ENCODE measurements at regions not wholly inside any gene's neighbourhood (a gene's known extent, or its start where the extent isn't known, plus 50 kb on each side); places are given as distances from the start of the nearest gene placed in this dataset.

DNA sequence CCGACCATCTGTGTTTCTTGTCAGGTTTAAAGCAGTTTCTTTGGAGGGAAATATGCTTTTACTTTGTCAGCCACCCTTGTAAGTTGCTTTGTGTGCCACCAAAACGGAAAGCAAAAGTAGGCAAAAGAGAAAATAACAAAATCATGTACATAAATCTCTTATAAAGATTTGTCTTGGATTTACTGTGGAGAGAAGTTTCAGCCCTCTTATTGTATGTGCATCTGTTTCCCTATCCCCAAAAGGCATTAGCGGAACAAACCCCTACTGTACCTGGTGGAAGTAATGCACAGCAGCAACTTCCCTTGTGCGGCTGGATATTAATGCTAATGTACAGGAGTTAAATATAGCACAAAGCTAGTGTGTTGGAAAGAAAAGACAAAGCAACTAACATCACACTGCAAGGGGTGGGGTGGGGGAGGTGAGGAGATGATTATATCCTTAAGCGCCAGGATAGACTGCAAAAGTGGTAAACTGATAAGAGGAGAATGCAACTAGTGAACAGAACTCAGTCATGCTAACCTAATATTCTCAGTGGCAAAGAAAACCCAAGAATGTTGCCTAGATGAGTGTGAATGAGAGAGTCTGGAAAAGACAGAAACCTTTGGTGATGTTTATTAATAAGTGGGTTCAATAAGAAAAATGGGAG is 396.5 kb upstream of the MEF2C start:
- Histone ChIP-seq H3K9me3 (no peaks in the 10 kb centered on the region), H3K4me3 (no peak overlapping the region), H3K4me1 (no peaks in the 10 kb centered on the region), H3K27ac (no peak overlapping the region), H3K36me3 (no peaks in the 10 kb centered on the region), H3K27me3 (no peaks in the 10 kb centered on the region)
- WGBS: 83% methylated on average over 5 of the region's 5 CpGs
- no peak for TF ChIP-seq POLR2AphosphoS5 (IDR thresholded peaks at IDR 0.05)
- no peak for TF ChIP-seq POLR2A (IDR thresholded peaks at IDR 0.05)
- TF ChIP-seq, protein P1, sequence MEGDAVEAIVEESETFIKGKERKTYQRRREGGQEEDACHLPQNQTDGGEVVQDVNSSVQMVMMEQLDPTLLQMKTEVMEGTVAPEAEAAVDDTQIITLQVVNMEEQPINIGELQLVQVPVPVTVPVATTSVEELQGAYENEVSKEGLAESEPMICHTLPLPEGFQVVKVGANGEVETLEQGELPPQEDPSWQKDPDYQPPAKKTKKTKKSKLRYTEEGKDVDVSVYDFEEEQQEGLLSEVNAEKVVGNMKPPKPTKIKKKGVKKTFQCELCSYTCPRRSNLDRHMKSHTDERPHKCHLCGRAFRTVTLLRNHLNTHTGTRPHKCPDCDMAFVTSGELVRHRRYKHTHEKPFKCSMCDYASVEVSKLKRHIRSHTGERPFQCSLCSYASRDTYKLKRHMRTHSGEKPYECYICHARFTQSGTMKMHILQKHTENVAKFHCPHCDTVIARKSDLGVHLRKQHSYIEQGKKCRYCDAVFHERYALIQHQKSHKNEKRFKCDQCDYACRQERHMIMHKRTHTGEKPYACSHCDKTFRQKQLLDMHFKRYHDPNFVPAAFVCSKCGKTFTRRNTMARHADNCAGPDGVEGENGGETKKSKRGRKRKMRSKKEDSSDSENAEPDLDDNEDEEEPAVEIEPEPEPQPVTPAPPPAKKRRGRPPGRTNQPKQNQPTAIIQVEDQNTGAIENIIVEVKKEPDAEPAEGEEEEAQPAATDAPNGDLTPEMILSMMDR (IDR thresholded peaks at IDR 0.05): no peak
- DNase-seq (ENCODE audit: low spot score in 2 of 2): no peak

DNA sequence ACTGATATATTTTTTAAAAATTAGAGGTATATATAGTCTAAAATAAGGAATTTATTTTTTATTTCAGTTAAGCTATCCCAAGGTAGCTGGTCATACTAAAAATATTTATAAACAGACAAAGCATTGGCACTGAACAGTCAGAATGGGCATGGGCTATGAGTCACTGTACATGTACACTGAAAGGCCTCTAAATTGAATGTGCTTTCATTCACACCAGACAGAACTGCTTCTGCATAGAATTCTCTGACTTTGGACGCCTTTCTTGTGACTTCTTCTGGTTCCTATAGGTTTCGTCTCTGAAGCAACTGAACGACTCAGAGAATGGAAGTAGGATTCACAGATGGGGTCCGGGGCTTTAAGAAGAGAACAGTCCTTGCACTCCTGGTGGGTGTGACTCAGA is 394.8 kb upstream of the MEF2C start:
- WGBS: 97% methylated on average over 4 of the region's 4 CpGs

DNA sequence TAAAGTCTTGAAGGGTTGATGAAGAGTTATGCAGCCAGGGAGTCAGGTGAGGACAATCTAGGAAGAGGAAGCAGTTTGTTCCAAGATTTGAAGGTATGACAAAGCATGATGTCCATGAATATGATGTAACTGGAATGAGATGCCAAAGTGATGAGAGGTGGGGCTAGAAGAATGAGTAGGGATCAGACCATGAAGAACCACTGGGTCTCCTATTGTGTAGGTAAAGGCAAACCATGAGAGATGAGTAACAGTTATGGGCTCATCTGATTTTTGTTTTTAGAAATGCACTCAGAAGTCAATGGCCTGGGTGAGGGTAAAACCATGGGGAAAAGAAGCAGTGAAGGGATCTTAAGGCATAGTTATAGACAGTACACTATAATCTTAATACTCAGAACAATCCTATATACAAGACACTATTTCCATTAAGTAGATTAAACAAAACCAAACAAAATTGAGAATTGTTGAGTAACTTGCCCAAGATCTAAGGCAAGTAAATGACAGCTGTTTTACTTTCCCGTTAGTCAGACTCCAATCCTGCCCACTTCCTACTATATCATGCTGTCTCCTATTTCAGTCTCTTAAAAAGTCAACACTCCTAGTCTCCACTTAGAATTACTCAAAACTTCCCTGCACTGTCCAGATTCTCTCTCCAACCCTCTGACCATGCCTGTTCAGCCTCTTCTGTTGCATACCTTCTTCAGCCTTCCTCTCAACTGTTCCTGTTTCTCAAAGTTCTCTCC is 393.8 kb upstream of the MEF2C start:
- Histone ChIP-seq H3K36me3 (no peaks in the 10 kb centered on the region), H3K27ac (no peak overlapping the region), H3K9me3 (no peaks in the 10 kb centered on the region), H3K4me3 (no peak overlapping the region), H3K4me1 (no peaks in the 10 kb centered on the region), H3K27me3 (no peaks in the 10 kb centered on the region)
- 83% methylated on average over 1 of the region's 1 CpG for WGBS
- DNase-seq (ENCODE audit: low spot score in 2 of 2): no peak
- TF ChIP-seq EP300 (IDR thresholded peaks at IDR 0.05): no peak
- no peak for TF ChIP-seq POLR2AphosphoS5 (IDR thresholded peaks at IDR 0.05)
- TF ChIP-seq POLR2A (IDR thresholded peaks at IDR 0.05): no peak
- TF ChIP-seq, protein P1 (IDR thresholded peaks at IDR 0.05): no peak

More for the DNA sequence above, 394.8 kb upstream of the MEF2C start:
- Histone ChIP-seq H3K27me3 (no peaks in the 10 kb centered on the region), H3K4me3 (no peak overlapping the region), H3K4me1 (no peaks in the 10 kb centered on the region), H3K27ac (no peak overlapping the region), H3K36me3 (no peaks in the 10 kb centered on the region), H3K9me3 (no peaks in the 10 kb centered on the region)
- no peak for DNase-seq (ENCODE audit: low spot score in 2 of 2)
- TF ChIP-seq POLR2AphosphoS5 (IDR thresholded peaks at IDR 0.05) (no peak), EP300 (IDR thresholded peaks at IDR 0.05) (no peak), POLR2A (IDR thresholded peaks at IDR 0.05) (no peak)
- TF ChIP-seq, protein P1 (IDR thresholded peaks at IDR 0.05): no peak

DNA sequence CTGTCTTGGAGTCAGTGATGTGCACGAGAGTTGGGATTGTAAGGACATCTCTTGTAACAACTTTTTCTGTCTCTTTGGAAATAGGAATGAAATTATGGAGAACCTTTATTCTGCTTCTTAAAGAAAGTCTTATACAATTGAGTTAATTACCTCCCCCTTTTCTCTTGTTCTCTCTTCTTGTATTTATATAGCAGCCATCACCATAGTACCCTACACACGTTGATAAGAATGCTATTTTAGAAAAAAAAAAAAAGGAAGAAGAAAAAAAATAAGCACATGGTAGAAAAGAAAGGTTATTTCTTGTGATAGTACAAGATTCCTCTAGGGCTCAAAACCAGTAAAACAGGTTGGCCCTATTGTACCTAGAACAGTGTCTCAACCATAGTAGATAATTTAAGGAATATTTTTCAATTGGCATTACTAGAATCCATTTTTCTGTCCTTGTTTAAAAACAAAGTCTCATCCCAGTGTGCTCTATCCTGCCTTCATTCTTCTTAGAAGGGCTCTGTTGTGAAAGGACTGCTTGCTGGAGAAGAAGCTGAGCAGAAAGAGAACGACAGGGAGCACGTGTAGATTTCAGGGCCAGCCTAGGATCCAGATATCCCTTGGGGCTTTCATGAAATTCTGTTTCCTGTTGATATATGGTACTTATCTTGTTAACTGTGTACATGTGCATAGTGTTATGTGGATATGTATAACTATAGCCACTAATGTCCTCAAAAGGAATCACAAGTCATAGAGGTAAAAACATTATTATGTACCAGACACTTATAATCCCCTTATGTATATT is 392.3 kb upstream of the MEF2C start:
- Histone ChIP-seq H3K36me3 (no peaks in the 10 kb centered on the region), H3K27me3 (no peaks in the 10 kb centered on the region), H3K4me3 (no peak overlapping the region), H3K4me1 (no peaks in the 10 kb centered on the region), H3K27ac (no peak overlapping the region), H3K9me3 (no peaks in the 10 kb centered on the region)
- WGBS: 62% methylated on average over 4 of the region's 4 CpGs
- TF ChIP-seq POLR2AphosphoS5 (IDR thresholded peaks at IDR 0.05): no peak
- TF ChIP-seq, protein P1 (IDR thresholded peaks at IDR 0.05): no peak
- no peak for TF ChIP-seq EP300 (IDR thresholded peaks at IDR 0.05)
- no peak for DNase-seq (ENCODE audit: low spot score in 2 of 2)

DNA sequence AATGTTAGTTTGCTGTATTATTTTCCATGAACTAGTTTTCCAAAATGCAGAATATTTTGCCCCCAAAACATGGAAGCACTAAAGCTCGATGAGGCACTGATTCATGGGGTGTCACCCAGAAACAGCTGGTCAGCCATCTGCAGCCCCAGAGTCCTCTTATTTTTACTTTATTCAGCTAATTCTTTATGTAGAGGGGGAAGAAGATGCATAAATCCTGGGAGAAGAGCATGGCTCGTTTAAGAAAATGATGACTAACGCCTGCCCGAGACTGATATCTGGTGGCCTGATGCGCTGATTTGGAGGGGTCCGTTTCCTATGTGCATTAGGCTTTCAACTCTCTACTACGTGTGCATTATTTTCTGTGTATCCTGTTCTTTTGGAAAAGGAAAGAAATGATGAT is 390.3 kb upstream of the MEF2C start:
- no peak overlapping the region for H3K4me3 ChIP-seq
- TF ChIP-seq, protein P1 (IDR thresholded peaks at IDR 0.05): no peak
- H3K27ac ChIP-seq: no peak overlapping the region
- WGBS: 75% methylated on average over 7 of the region's 7 CpGs
- no peaks in the 10 kb centered on the region for H3K4me1 ChIP-seq
- H3K36me3 ChIP-seq: no peaks in the 10 kb centered on the region
- no peaks in the 10 kb centered on the region for H3K9me3 ChIP-seq
- no peaks in the 10 kb centered on the region for H3K27me3 ChIP-seq
- no peak for DNase-seq (ENCODE audit: low spot score in 2 of 2)
